ENCODE measurements at regions not wholly inside any gene's neighbourhood (a gene's known extent, or its start where the extent isn't known, plus 50 kb on each side); places are given as distances from the start of the nearest gene placed in this dataset.

GRCh38 chr5:89086390-89087086, 203.6 kb upstream of the MEF2C start:
- Histone ChIP-seq H3K36me3 (ENCODE audit: insufficient read depth, low read length) (no peaks in the 10 kb centered on the region), H3K4me2 (ENCODE audit: low read length) (no peak overlapping the region), H3K79me2 (ENCODE audit: insufficient read depth, low read depth, low read length) (no peaks in the 10 kb centered on the region), H3K4me3 (ENCODE audit: low read depth, low read length, poor library complexity, severe bottlenecking) (no peak overlapping the region), H3K9me2 (ENCODE audit: insufficient read depth, low read length) (no peaks in the 10 kb centered on the region), H4K20me1 (ENCODE audit: insufficient read depth, low read length) (no peaks in the 10 kb centered on the region), H3K4me1 (ENCODE audit: insufficient read depth, low read length, poor library complexity, severe bottlenecking) (no peaks in the 10 kb centered on the region), H3K9me3 (ENCODE audit: low read length) (no peaks in the 10 kb centered on the region), H3K27ac (ENCODE audit: low read depth, low read length, poor library complexity, severe bottlenecking) (no peak overlapping the region), H2AFZ (ENCODE audit: low read length) (no peak overlapping the region)
- no TSS peak for BruUV-seq (replicated peaks)
- CTCF ChIA-PET (ENCODE audit: unreplicated experiment), result no interaction called here
- TF ChIP-seq EZH2phosphoT487 (IDR thresholded peaks at IDR 0.05; ENCODE audit: borderline replicate concordance, low read depth, low read length) (no peak), CTCF (conservative IDR thresholded peaks at IDR 0.05; ENCODE audit: low read length) (no peak)
- intact Hi-C loops (cut with micrococcal nuclease; ENCODE audit: unreplicated experiment), result no loop called here
- no peak for DNase-seq (ENCODE audit: low spot score)
- POLR2A ChIA-PET, result interaction anchor here (0.5 to 1.5 kb wide), 2 partner anchors 12 to 32 kb away, joined by 3 read pairs; no protein-coding TSS in a partner anchor

- intact Hi-C loops (cut with micrococcal nuclease; ENCODE audit: unreplicated experiment), result no loop called here
- Histone ChIP-seq H3K4me3 (ENCODE audit: low read depth, low read length, poor library complexity, severe bottlenecking) (no peak overlapping the region), H3K36me3 (ENCODE audit: insufficient read depth, low read length) (no peaks in the 10 kb centered on the region), H4K20me1 (ENCODE audit: insufficient read depth, low read length) (no peaks in the 10 kb centered on the region), H3K9me2 (ENCODE audit: insufficient read depth, low read length) (no peaks in the 10 kb centered on the region), H3K79me2 (ENCODE audit: insufficient read depth, low read depth, low read length) (no peaks in the 10 kb centered on the region), H3K9me3 (ENCODE audit: low read length) (no peaks in the 10 kb centered on the region), H2AFZ (ENCODE audit: low read length) (no peak overlapping the region), H3K4me2 (ENCODE audit: low read length) (no peak overlapping the region), H3K4me1 (ENCODE audit: insufficient read depth, low read length, poor library complexity, severe bottlenecking) (no peaks in the 10 kb centered on the region), H3K27ac (ENCODE audit: low read depth, low read length, poor library complexity, severe bottlenecking) (no peak overlapping the region)
- ChIA-PET CTCF (ENCODE audit: unreplicated experiment) (no interaction called here), POLR2A (no interaction called here)
- BruUV-seq (replicated peaks), result no TSS peak
- TF ChIP-seq EZH2phosphoT487 (IDR thresholded peaks at IDR 0.05; ENCODE audit: borderline replicate concordance, low read depth, low read length) (no peak), CTCF (conservative IDR thresholded peaks at IDR 0.05; ENCODE audit: low read length) (no peak)
- DNase-seq (ENCODE audit: low spot score), result no peak
Observed at GRCh38 chr5:89083791-89084190, 200.8 kb upstream of the MEF2C start.

GRCh38 chr5:89081360-89081759, 198.4 kb upstream of the MEF2C start:
- no peak for DNase-seq (ENCODE audit: low spot score)
- intact Hi-C loops (cut with micrococcal nuclease; ENCODE audit: unreplicated experiment), result no loop called here
- H3K4me2 ChIP-seq (ENCODE audit: low read length), result no peak overlapping the region
- H3K9me2 ChIP-seq (ENCODE audit: insufficient read depth, low read length), result no peaks in the 10 kb centered on the region
- CTCF ChIA-PET (ENCODE audit: unreplicated experiment), result no interaction called here
- no peaks in the 10 kb centered on the region for H3K79me2 ChIP-seq (ENCODE audit: insufficient read depth, low read depth, low read length)
- no peaks in the 10 kb centered on the region for H3K36me3 ChIP-seq (ENCODE audit: insufficient read depth, low read length)
- no TSS peak for BruUV-seq (replicated peaks)
- no peak overlapping the region for H3K4me3 ChIP-seq (ENCODE audit: low read depth, low read length, poor library complexity, severe bottlenecking)
- no peaks in the 10 kb centered on the region for H3K9me3 ChIP-seq (ENCODE audit: low read length)
- H3K27ac ChIP-seq (ENCODE audit: low read depth, low read length, poor library complexity, severe bottlenecking), result no peak overlapping the region
- no peaks in the 10 kb centered on the region for H4K20me1 ChIP-seq (ENCODE audit: insufficient read depth, low read length)
- H2AFZ ChIP-seq (ENCODE audit: low read length), result no peak overlapping the region
- TF ChIP-seq CTCF (conservative IDR thresholded peaks at IDR 0.05; ENCODE audit: low read length) (no peak), EZH2phosphoT487 (IDR thresholded peaks at IDR 0.05; ENCODE audit: borderline replicate concordance, low read depth, low read length) (no peak)
- no peaks in the 10 kb centered on the region for H3K4me1 ChIP-seq (ENCODE audit: insufficient read depth, low read length, poor library complexity, severe bottlenecking)
- POLR2A ChIA-PET, result interaction anchor here (1.0 kb wide), 2 partner anchors 8 to 16 kb away, joined by 3 to 4 read pairs; no protein-coding TSS in a partner anchor

Data from OCI-LY7 (cell line).